ENCODE measurements at regions not wholly inside any gene's neighbourhood (a gene's known extent, or its start where the extent isn't known, plus 50 kb on each side); places are given as distances from the start of the nearest gene placed in this dataset.
"Not testable (repeated sequence)": the region's sequence is repeated elsewhere in the genome, so short reads cannot be mapped to it uniquely, and the experiment has no call there.

GRCh38 chr15:99791881-99792807, 58.9 kb upstream of the LYSMD4 start:
- H2AFZ ChIP-seq (ENCODE audit: low read depth, low read length); H3K9ac ChIP-seq (ENCODE audit: insufficient read depth in 1 of 2, low read depth in 2 of 2, low read length in 2 of 2); in situ Hi-C loops (cut with MboI); H3K9me1 ChIP-seq (ENCODE audit: control insufficient read depth, insufficient read depth, low read length); H3K9me3 ChIP-seq (replicated peaks; ENCODE audit: control insufficient read depth, insufficient read depth, low read depth, low read length); H4K20me1 ChIP-seq (replicated peaks; ENCODE audit: control insufficient read depth, insufficient read depth, low read length); H3K27ac ChIP-seq (ENCODE audit: extremely low read depth, low read depth, low read length); H3K4me1 ChIP-seq (replicated peaks in 1 of 2; ENCODE audit: control insufficient read depth in 2 of 2, insufficient read depth in 2 of 2, low read length in 2 of 2); H3K36me3 ChIP-seq (ENCODE audit: control insufficient read depth, insufficient read depth, low read length); H3K4me3 ChIP-seq; H3K27me3 ChIP-seq (ENCODE audit: control insufficient read depth in 2 of 2, insufficient read depth in 2 of 2, low read length in 2 of 2); BruUV-seq (replicated peaks); H3K79me2 ChIP-seq (ENCODE audit: control insufficient read depth, insufficient read depth, low read length); H3K4me2 ChIP-seq (ENCODE audit: insufficient read depth, low read length); TF ChIP-seq REST (CRISPR knock-in tag; IDR thresholded peaks at IDR 0.05; ENCODE audit: low read depth): not testable (repeated sequence)
- ATAC-seq (peak; percentile 89), DNase-seq (ENCODE audit: extremely low read depth in 1 of 4, low spot score in 3 of 4) (peak in 2 of 4 experiments; percentile 20 to 45), FAIRE-seq (peak; percentile 67)
- ChIA-PET CTCF (ENCODE audit: low intra/inter-chr PET ratio) (interaction anchor here (1.3 kb wide), 1 partner anchor 118 kb away, joined by 4 read pairs; no protein-coding TSS in a partner anchor), POLR2A (interaction anchor here (0.5 to 0.9 kb wide), 3 partner anchors 23 to 299 kb away, joined by 3 read pairs; no protein-coding TSS in a partner anchor)
- intact Hi-C loops (cut with micrococcal nuclease): loop anchor here (1.0 to 5.0 kb wide), 2 partner anchors 118 to 340 kb away; no protein-coding TSS in a partner anchor
- WGBS (ENCODE audit: insufficient coverage, low coverage, missing lambda C conversion rate): 3% methylated on average over 19 of the region's 22 CpGs
- TF ChIP-seq RCOR1 (IDR thresholded peaks at IDR 0.05; ENCODE audit: borderline replicate concordance in 1 of 2, low read depth in 2 of 2, low read length in 2 of 2) (peak in 1 of 2 experiments; percentile 17; a peak in 1 of 4 replicates), SMC3 (conservative IDR thresholded peaks at IDR 0.05; ENCODE audit: insufficient read depth, low read depth, low read length) (0 out of 2 replicates have a peak, but pooled peaks have one; percentile 15), RAD21 (CRISPR knock-in tag; conservative IDR thresholded peaks at IDR 0.05 in 1 of 2, IDR thresholded peaks at IDR 0.05 in 1 of 2) (peak; percentile 44 to 77), REST (IDR thresholded peaks at IDR 0.05; ENCODE audit: borderline replicate concordance) (peak; percentile 36; the same call in 1 of the 2 replicates), CTCF (IDR thresholded peaks at IDR 0.05 in 2 of 3, conservative IDR thresholded peaks at IDR 0.05 in 1 of 3; ENCODE audit: insufficient read depth in 2 of 3, low read depth in 1 of 3, low read length in 3 of 3) (peak; percentile 58 to 93 (median 83))
